PC-9 (cell line): ENCODE measurements at regions not wholly inside any gene's neighbourhood (a gene's known extent, or its start where the extent isn't known, plus 50 kb on each side); places are given as distances from the start of the nearest gene placed in this dataset.
"Not testable (repeated sequence)": the region's sequence is repeated elsewhere in the genome, so short reads cannot be mapped to it uniquely, and the experiment has no call there.

ENCODE experiments used
- BruUV-seq: library from RNA; stranded (reverse); fragments of 400-500 nt; replicated peaks from 2 replicates; lab custom pipeline; 2021; lab: Mats Ljungman, UMichigan
- CTCF ChIA-PET: fragments of 300-600 bp; sonication (Branson Sonifier 250); formaldehyde crosslinking; loops from one replicate; lab custom pipeline; 2022; ENCODE audit warnings: antibody characterized with exemption; lab: Charles Lee
- POLR2A ChIA-PET: fragments of 300-600 bp; sonication (Branson Sonifier 250); formaldehyde crosslinking; loops from one replicate; lab custom pipeline; 2022; ENCODE audit warnings: antibody characterized with exemption; ENCODE audit not compliant: unreplicated experiment; lab: Charles Lee
- DNase-seq, 2 experiments: peaks; one replicate each; pipeline versions ENCODE4 v3.0.0 to v3.0.0-alpha.2; 2015 to 2022; ENCODE audit warnings: mixed read lengths in 1 of 2
- H2AFZ ChIP-seq: fragments of 200-600 bp; sonication (generic); 2 replicates; pipeline ENCODE4 v1.8.1; 2017; ENCODE audit warnings: antibody characterized with exemption
- H3F3A ChIP-seq: fragments of 200-600 bp; sonication (generic); 2 replicates; pipeline ENCODE4 v1.8.1; 2017; ENCODE audit warnings: antibody characterized with exemption, mild to moderate bottlenecking, low read depth; ENCODE audit not compliant: insufficient read depth
- H3K27ac ChIP-seq: fragments of 200-600 bp; sonication (generic); 2 replicates; pipeline ENCODE4 v1.6.1; 2016; ENCODE audit warnings: mixed run types
- H3K27me3 ChIP-seq: fragments of 200-600 bp; sonication (generic); 2 replicates; pipeline ENCODE4 v1.6.1; 2016; ENCODE audit warnings: low read depth, mixed run types; ENCODE audit not compliant: insufficient read depth
- H3K36me3 ChIP-seq: fragments of 200-600 bp; sonication (generic); 2 replicates; pipeline ENCODE4 v1.6.1; 2016; ENCODE audit warnings: low read depth, mixed run types
- H3K4me1 ChIP-seq: fragments of 200-600 bp; sonication (generic); replicated peaks from 2 replicates; pipeline ENCODE4 v1.6.1; 2016; ENCODE audit warnings: mixed run types; ENCODE audit not compliant: insufficient read depth
- H3K4me2 ChIP-seq: fragments of 200-600 bp; sonication (generic); 2 replicates; pipeline ENCODE4 v1.6.1; 2017; ENCODE audit warnings: mixed run types
- H3K4me3 ChIP-seq: fragments of 200-600 bp; sonication (generic); 2 replicates; pipeline ENCODE4 v1.6.1; 2016; ENCODE audit warnings: mixed run types
- H3K79me2 ChIP-seq: fragments of 200-600 bp; sonication (generic); 2 replicates; pipeline ENCODE4 v1.6.1; 2017; ENCODE audit warnings: low read depth, mixed run types
- H3K9me2 ChIP-seq: fragments of 200-600 bp; sonication (generic); 2 replicates; pipeline ENCODE4 v1.8.1; 2017; ENCODE audit warnings: mild to moderate bottlenecking; ENCODE audit not compliant: insufficient read depth
- H3K9me3 ChIP-seq: fragments of 200-600 bp; sonication (generic); 2 replicates; pipeline ENCODE4 v1.8.1; 2016; ENCODE audit warnings: low read depth; ENCODE audit not compliant: insufficient read depth
- H4K20me1 ChIP-seq: fragments of 200-600 bp; sonication (generic); 2 replicates; pipeline ENCODE4 v1.8.1; 2017; ENCODE audit not compliant: insufficient read depth
- CTCF ChIP-seq: fragments of 200-600 bp; sonication (generic); conservative IDR thresholded peaks from 2 replicates; pipeline ENCODE4 v1.6.1; 2017; ENCODE audit warnings: mixed run types, antibody characterized with exemption, mild to moderate bottlenecking, moderate library complexity
- EZH2 ChIP-seq: fragments of 200-600 bp; sonication (generic); IDR thresholded peaks from 2 replicates; pipeline ENCODE4 v1.8.0; 2017; ENCODE audit warnings: antibody characterized with exemption, low read depth
- intact Hi-C: fragments of 100-400 bp; cut with micrococcal nuclease; formaldehyde crosslinking; loops from one replicate; pipeline ENCODE4 v1.10.0; 2022; ENCODE audit not compliant: unreplicated experiment

DNA sequence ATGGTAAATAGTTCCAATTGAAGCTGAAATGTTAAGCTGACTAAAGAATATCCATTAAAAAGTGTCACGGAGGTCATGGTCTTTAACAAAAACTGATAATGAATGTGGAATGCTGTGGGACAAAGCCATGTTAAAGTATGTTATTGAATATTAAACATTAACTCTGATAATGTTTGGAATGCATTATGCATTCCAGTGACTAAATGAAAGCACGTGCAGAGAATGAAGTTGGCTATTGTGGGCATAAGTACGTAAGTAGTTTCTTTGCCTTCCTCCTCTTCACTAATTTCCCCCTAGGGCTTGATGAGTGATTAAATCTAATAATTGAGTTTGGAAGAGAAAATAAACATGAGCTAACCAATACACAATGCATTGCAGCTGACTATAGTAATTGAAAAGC, 640.4 kb upstream of the CDH10 start:
- intact Hi-C loops, result no loop called here
- no peaks in the 10 kb centered on the region for H3K27me3 ChIP-seq
- H3K4me1 ChIP-seq, result no peaks in the 10 kb centered on the region

DNA sequence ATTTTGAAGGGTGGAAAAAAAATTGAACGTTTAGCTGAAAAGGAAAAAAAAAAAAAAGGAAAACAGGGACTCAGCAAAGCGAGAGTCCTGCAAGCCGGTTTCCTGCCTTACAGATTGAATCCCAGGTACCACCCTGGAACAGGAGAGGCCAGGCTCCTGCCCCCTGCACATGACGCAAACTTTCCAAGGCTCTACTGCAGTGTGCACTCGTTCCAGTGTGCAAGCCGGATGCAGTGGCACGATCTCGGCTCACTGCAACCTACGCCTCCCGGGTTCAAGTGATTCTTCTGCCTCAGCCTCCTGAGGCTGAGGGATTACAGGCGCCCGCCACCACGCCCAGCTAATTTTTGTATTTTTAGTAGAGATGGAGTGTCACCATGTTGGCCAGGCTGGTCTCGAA, 618.7 kb upstream of the CDH10 start:
- BruUV-seq, H3K27ac ChIP-seq, H3K27me3 ChIP-seq, H3K4me3 ChIP-seq, H3K4me1 ChIP-seq, CTCF ChIA-PET, H3K9me3 ChIP-seq, H3F3A ChIP-seq, intact Hi-C loops, H3K4me2 ChIP-seq, H4K20me1 ChIP-seq, H3K9me2 ChIP-seq, DNase-seq, H3K36me3 ChIP-seq, H3K79me2 ChIP-seq, H2AFZ ChIP-seq, POLR2A ChIA-PET: not testable (repeated sequence)

More for the DNA sequence above, 640.4 kb upstream of the CDH10 start:
- no peaks in the 10 kb centered on the region for H3K9me3 ChIP-seq
- H3K36me3 ChIP-seq, result no peaks in the 10 kb centered on the region
- ChIA-PET CTCF (no interaction called here), POLR2A (no interaction called here)
- no peak for DNase-seq
- H3K4me3 ChIP-seq, result no peak overlapping the region
- H3K9me2 ChIP-seq, result no peaks in the 10 kb centered on the region
- no peak overlapping the region for H3K27ac ChIP-seq
- no peaks in the 10 kb centered on the region for H3F3A ChIP-seq
- H2AFZ ChIP-seq, result no peak overlapping the region
- TF ChIP-seq EZH2 (no peak), CTCF (no peak)
- no peak overlapping the region for H3K4me2 ChIP-seq
- BruUV-seq, result no TSS peak
- no peaks in the 10 kb centered on the region for H4K20me1 ChIP-seq
- H3K79me2 ChIP-seq, result no peaks in the 10 kb centered on the region

DNA sequence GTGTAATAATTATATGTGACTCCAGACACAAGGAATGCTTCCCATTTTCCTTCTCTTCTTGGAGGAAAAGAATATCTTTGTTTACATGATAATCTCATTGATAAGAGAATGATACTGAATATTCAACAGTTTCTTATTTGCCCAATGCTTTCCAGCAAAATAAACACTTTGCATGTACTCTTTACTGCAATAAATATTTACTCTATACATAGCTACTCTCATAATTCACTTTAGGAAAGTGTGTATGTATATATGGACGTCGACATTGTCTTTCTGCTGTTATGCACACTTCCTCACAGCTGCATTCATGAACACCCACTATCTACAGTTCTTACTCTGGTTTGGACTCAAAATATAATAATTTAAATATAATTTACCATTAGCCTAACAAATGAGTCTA, 617.4 kb upstream of the CDH10 start:
- no peaks in the 10 kb centered on the region for H3K4me1 ChIP-seq
- H3F3A ChIP-seq, result no peaks in the 10 kb centered on the region
- no peak for DNase-seq
- BruUV-seq, result no TSS peak
- no peak overlapping the region for H2AFZ ChIP-seq
- no peak overlapping the region for H3K4me3 ChIP-seq
- H4K20me1 ChIP-seq, result no peaks in the 10 kb centered on the region
- H3K27me3 ChIP-seq, result no peaks in the 10 kb centered on the region
- H3K4me2 ChIP-seq, result no peak overlapping the region
- no peaks in the 10 kb centered on the region for H3K9me3 ChIP-seq
- no peaks in the 10 kb centered on the region for H3K79me2 ChIP-seq
- H3K36me3 ChIP-seq, result no peaks in the 10 kb centered on the region
- no peaks in the 10 kb centered on the region for H3K9me2 ChIP-seq
- POLR2A ChIA-PET, result no interaction called here
- H3K27ac ChIP-seq, result no peak overlapping the region
- intact Hi-C loops, result no loop called here
- CTCF ChIA-PET, result no interaction called here
- TF ChIP-seq EZH2 (no peak), CTCF (no peak)

DNA sequence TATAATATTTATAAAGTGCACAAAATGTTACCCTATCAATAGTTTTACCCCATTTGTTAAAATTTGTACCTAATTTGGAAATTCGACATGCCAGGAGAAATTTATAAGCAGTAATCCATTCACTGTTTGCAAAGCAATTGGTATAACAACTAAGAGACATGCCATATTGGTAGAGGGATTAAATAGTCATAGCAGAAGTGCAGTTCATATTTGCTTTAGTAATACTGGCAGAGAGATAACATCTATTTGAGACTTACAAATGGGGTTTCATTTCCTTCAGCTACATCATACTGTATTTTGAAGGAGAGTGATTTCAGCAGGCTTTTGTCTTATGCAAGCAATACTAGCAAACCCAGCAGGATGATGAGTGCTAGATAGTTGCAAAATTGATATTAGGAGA, 610.4 kb upstream of the CDH10 start:
- no peaks in the 10 kb centered on the region for H4K20me1 ChIP-seq
- no peaks in the 10 kb centered on the region for H3K4me1 ChIP-seq
- H3K4me2 ChIP-seq, result no peak overlapping the region
- no peaks in the 10 kb centered on the region for H3K27me3 ChIP-seq
- no peaks in the 10 kb centered on the region for H3F3A ChIP-seq
- H3K27ac ChIP-seq, result no peak overlapping the region
- ChIA-PET POLR2A (no interaction called here), CTCF (no interaction called here)
- no peaks in the 10 kb centered on the region for H3K36me3 ChIP-seq
- no TSS peak for BruUV-seq
- H3K9me3 ChIP-seq, result no peaks in the 10 kb centered on the region
- H3K9me2 ChIP-seq, result no peaks in the 10 kb centered on the region
- DNase-seq, result no peak
- H3K4me3 ChIP-seq, result no peak overlapping the region
- intact Hi-C loops, result no loop called here
- no peak overlapping the region for H2AFZ ChIP-seq
- no peaks in the 10 kb centered on the region for H3K79me2 ChIP-seq
- TF ChIP-seq CTCF, result no peak
- TF ChIP-seq EZH2, result no peak
